Spleen (tissue), 7 donors: ENCODE measurements at regions not wholly inside any gene's neighbourhood (a gene's known extent, or its start where the extent isn't known, plus 50 kb on each side); places are given as distances from the start of the nearest gene placed in this dataset.

Experiments
- CTCF ChIP-seq, 11 experiments: fragments of 200-600 bp in 7 of 11; fragments of 450-650 bp in 4 of 11; sonication (generic) in 4 of 11; IDR thresholded peaks in 8 of 11; conservative IDR thresholded peaks in 3 of 11; 1 replicate in 7 of 11; 2 replicates in 4 of 11; pipeline versions ENCODE4 v1.4.0 to v1.8.0; 2016 to 2021; ENCODE audit warnings: antibody characterized with exemption in 11 of 11, inconsistent platforms in 4 of 11, mild to moderate bottlenecking in 1 of 11
- POLR2A ChIP-seq, 3 donors: fragments of 450-650 bp; IDR thresholded peaks; one replicate each; pipeline ENCODE4 v1.5.1; 2017; ENCODE audit warnings: antibody characterized with exemption in 3 of 3, mild to moderate bottlenecking in 1 of 3
- POLR2AphosphoS5 ChIP-seq, 3 donors: sonication (generic); formaldehyde crosslinking; IDR thresholded peaks; one replicate each; pipeline ENCODE4 v1.5.1; 2017; ENCODE audit warnings: antibody characterized with exemption in 3 of 3
- donor health status: DM: no; HTN: no; CAD: no; lungs with moderate emphysema.
- donor health status: DM: no; HTN: no; CAD: no.
- donor health status: DM: no; HTN: no; CAD: no.

DNA sequence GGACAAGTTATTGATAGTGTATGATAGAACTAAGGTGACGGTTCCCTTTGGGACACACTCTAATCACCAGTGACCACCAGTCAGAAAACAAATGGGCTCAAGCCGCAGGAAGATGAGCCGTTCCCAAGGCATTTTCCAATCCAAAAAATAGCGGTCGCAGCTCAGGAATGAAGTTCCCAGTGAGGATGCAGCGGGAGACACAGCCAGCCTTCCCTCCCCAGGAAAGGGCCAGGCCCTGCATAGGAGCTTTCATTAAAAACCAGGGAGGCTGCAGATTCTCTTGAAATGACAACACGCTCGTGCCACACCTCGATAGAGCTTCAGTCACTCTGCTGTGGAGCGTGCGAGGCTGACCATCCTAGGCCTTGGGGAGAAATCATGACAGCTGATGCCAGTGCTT, 65.8 kb upstream of the WNT7B start:
- TF ChIP-seq CTCF (IDR thresholded peaks at IDR 0.05 in 8 of 11, conservative IDR thresholded peaks at IDR 0.05 in 3 of 11) (no peak), POLR2A (IDR thresholded peaks at IDR 0.05) (no peak), POLR2AphosphoS5 (IDR thresholded peaks at IDR 0.05) (no peak)
